ENCODE measurements at regions not wholly inside any gene's neighbourhood (a gene's known extent, or its start where the extent isn't known, plus 50 kb on each side); places are given as distances from the start of the nearest gene placed in this dataset.

GRCh38 chr16:59696495-59696894, 962.4 kb upstream of the GOT2 start:
- TF ChIP-seq JUNB (IDR thresholded peaks at IDR 0.05) (no peak), CTCF (IDR thresholded peaks at IDR 0.05) (no peak), MYC (IDR thresholded peaks at IDR 0.05; ENCODE audit: borderline replicate concordance, low read length) (no peak)
